HG03139 (cell line): ENCODE measurements at regions not wholly inside any gene's neighbourhood (a gene's known extent, or its start where the extent isn't known, plus 50 kb on each side); places are given as distances from the start of the nearest gene placed in this dataset.

Source experiments
- ATAC-seq: cut with Tn5 transposase; IDR thresholded peaks from one replicate; pipeline ENCODE4 v1.9.1; 2021; ENCODE audit not compliant: unreplicated experiment

DNA sequence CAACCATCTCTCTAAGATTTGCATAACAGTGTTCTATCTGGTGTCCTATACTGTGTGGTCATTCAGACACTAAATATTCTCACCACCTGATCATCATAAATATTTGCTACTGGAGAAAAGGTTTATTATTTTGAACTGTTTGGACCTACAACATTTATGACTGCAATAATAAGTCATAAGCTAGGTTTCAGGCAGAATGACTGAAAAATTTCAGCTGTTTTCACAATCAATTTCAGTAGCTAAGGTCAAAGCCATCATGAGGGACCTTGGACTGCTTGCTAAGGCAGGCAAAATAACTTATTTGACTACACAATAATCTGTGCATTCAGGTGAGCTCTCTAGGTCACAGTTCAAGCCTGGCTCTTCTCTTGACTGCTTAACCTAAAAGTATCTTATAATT is 425.5 kb upstream of the CDH2 start:
- no peak for ATAC-seq

DNA sequence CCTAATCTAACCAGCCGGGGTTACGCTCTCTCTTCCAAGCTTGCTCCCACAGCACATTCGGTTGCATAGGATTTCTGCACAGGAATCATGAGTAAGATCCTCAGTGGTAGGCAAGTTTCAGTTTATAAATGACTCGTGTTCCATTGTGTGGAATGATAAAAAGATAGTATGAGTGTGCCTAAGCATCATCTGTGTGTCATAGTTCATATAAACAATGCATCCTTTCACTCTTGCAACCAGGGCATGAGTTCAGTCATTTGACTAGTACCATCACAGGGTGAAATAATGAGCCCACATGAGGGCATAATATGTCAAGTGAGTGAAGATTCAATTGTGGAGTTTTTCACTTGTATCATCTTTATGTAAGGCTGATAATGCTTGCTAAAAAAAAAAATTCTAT is 417.1 kb upstream of the CDH2 start:
- no peak for ATAC-seq

DNA sequence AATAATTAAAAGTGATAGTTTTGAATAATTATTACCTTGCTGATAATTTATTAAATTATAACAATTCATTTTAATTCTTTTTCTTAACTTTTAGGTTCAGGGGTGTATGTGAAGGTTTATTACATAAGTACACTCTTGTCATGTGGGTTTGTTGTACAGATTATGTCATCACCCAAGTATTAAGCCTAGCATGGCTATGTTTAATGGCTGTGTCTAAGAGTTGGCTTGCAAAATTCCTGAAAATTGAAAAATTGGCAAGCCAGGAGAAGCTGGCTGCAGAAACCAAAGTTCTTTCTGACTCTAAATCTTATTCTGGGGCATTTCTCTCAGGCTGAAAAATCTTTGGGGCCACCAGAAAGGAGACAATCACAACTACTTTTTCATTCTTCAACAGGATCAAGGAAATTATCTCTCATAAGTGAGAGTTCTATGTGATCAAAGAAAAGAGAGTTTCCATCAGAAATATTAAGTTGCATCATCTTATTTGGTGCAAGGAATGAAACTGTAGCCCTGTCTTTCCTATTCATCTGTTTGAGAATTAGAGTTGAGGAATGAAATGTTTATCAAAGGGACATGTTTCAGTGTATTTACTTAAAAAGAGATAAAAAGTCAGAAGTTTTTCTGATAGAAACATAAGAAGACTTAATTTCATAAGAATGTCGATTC is 412.1 kb upstream of the CDH2 start:
- no peak for ATAC-seq

DNA sequence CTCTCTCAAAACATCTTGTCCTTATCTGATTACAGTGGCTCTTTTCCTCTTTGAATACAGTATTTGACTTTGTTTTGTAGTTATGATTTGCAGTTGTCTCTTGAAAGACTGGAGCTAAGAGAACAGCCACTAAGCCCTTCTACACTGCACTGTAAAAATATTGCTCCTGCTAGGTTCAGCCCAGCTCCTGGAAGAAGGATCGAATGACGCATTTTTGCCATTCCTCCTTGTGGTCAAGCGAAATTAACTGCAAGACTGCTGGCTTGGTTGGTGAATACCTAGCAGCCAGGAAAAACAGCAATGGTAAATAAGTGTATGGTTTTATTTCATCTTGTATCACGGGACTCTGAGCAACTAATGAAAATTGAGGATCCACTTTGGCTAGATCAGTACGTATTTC is 407.8 kb upstream of the CDH2 start:
- no peak for ATAC-seq

DNA sequence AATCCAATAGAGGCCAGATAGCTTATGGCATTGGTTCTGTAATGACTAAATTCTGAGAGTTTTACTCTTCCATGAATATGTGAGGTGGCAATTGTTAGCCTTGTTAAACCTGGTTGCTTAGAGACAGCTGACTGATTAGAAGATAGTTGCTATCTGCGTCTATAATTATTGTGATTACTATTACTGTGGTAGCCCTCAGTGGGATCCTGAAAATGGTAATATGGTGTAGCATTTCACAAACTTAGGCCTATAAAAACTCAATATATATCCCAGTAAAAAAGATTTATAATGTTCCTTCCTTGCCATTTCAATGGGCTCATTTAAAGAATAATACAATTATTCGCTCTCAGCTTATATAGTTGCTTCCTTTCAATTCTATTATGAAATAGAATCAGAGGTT is 405.8 kb upstream of the CDH2 start:
- no peak for ATAC-seq

DNA sequence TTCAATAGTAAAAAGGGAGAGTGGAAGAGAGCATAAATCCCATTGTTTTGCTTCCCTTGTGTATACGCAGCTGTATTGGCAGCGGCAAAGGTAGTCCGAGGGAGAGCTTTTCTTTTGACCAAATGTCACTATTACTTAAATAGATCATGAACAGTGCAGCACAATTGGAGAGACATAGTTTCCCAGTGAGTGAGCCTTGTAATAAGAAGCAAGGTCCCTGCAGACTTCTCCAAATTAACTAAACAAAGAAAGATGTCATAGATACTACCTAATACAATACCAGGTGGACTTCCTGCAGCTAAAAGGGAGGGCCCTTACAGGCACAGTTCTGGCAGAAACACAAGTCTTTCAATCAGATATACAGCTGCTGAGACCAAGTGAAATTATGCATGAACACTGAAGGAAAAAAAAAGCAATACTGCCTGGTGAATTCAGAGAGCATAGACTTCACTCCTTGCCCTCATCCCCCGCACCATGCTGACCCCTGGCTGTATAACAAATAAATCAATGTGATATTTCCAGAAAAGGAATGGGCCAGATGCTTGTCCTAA is 404.7 kb upstream of the CDH2 start:
- ATAC-seq, result no peak

DNA sequence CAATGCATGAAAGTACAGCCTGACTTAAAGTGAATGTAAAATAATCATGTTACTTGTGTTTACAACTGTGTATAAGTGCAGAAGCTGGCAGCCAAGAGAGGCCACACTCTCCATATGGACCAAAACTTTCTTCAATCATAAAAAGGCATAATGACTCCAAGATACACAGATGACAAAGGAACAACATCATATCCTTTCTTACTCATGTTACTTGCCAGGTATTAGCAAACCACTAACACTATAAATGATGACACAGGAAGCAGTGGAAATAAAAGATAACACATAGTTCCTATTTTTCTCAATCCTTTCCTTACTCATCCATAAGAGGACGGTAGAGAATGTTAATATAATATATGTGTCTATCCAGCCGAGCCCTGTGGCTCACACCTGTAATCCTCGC is 400.0 kb upstream of the CDH2 start:
- no peak for ATAC-seq

DNA sequence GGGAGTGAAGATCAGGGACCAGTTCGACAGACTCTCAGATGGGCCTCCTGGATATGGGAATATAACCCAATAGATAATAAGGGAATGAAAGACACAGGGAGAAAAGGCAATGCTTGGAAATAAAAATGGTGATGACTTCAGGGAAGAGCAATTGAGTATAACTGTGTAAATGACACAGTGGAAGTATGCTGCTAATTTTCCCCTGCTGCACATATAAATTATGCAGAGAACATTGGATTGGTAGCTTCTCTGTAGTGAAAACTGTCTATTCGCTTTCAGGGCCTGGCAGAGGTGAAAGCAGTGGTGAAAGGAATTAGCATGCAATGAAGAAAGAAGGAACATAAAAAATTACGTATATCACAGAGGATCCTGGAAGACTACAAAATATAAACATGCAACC is 398.2 kb upstream of the CDH2 start:
- no peak for ATAC-seq

DNA sequence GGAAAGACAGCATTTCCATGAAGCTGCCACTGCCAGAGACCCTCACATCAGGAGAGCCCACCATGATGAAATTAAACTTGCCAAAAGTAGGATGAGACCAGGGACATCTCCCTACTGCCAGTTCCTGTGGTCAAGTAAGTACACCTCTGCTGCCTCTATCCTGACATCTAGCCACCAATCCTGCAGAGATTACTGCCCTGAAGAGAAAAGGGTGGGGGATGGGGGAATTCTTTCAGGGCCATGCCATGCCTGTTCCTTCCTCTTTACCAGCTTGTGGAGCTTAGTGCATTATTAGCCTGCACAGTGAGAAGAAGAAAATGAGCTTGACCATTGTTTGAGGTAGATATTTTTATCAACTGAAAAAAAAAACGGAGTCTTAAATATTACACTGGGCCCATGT is 397.2 kb upstream of the CDH2 start:
- no peak for ATAC-seq

DNA sequence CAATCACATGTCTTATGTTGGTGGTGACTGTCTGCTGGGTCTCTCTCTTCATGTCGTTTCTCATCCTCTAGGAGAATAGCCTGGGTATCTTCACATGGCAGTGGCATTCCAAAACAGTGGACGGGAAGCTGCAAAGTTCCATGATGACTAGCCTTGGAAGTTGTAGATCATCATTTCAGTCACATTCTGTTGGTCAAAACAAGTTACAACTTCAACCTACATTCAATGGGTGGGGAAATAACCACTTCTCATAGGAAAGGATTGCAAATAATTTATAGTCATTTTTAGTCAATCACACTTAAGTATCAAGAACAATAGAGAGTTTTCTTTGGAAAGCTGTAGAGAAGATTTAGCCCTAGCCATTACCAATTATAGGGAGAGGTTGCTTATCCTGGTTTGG is 395.0 kb upstream of the CDH2 start:
- ATAC-seq, result no peak

DNA sequence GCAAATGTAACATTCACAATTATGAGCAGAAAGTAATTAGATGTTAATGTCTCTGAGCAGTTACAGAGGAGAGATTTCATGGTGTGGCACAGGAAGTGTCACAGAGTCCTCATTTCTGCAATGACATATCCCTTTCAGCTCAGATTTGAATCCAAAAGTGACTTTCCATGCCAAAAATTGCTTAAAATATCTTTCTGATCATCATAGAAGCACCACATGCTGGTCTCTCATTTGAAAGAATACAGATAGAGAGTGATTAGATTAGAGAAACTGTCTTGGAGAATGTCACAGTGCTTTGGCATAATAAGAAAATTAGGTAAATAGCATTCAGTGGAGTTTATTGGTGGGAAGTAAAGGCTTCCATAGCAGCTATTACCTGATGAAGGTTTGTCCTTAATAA is 383.4 kb upstream of the CDH2 start:
- ATAC-seq, result no peak

DNA sequence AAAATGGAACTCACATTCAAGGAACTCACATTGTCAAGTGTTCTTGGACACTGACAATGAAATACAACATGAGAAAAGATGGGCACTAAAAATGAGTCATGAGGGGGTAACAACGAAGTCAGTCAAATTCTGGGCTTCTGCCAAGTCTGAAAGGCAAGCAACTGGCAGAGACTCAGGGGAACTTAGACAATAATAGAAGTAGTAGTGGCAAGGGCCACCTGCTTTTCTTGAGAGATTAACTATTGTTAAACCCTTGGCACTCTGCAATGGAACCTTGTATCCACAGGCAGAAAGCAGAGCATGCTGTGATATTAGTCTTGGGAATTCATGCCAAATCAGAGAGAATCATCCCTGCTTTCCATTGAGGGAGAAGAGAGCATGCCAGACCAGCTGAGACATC is 382.6 kb upstream of the CDH2 start:
- ATAC-seq, result no peak

DNA sequence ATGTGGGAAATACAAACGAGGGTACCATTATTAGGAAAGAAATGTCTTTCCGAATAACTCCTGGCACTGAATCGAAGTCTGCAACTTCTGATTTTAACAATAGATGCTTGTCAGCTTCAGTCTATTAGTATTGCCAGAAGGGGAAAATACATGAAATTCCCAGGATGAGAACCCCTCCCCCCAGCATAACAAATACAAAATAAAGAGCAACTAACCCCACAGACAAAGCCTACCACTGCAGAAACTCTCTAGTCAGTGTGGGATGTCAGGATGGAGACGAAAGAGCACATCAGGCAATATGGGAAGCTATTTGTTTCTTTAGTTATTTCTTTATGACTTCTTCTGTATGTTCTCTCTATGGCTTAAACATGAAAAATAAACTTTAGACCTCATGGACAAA is 365.0 kb upstream of the CDH2 start:
- ATAC-seq, result no peak

DNA sequence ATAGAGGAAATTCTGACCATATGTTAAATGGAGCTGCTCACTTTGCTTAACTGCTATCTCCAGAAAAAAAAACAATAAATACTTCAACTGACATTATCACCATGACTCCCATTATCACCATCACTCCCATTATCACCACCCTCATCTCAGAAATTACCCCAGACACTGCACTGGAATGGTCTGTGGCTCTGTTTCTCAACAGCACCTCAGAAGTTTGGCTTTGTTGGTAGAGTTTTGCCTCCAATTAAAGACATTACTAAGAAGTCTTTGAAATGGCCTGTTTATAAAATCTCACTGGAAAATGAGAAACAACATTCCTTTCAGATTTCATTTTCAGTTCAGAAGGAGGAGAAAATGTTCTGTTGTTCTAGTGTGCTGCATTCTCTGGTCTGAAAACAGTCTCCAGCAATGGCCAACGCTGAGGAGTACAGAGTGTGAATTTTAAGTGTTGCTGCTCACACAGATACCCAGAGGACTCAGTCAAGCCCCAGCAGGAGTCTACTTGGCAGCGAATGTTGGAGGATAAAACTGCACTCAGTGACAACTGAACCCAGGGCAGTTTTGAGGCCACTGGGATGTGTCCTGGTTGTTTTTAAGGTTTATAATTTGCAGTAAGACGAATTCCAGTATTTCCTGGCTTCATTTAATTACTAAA is 364.5 kb upstream of the CDH2 start:
- ATAC-seq, result no peak

DNA sequence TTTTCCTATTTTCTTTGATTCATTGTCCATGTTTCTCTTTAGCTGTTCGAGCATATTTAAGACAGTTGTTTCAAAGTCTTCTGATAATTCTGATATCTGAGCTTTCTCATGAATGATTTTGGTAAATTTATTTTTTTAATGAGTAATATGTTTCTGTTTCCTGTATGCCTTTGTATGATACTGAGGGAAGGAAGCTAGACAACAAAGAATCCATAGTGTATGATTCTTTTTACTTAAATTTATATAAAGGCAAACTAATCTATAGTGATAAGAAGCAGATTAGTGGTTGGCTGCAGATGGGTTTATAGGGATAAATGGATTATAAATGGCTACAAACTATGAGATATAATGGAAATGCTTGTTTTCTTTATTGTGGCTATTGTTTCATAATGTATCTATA is 352.7 kb upstream of the CDH2 start:
- ATAC-seq, result no peak

DNA sequence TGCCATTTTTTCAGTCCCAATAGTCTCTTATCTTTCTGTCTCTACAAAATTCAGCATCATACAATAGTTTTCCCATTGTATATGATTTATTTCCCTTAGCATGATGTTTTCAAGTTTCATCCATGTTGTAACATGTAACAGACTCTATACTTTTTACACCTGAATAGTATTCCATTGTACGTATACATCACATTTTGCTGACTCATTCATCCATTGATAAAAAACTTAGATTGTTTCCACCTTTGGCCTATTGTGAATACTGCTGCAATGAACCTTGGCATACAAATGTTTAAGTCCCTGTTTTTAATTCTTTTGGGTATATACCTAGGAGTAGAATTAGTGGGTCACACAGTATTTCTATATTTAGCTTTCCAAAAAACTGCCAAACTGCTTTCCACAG is 349.3 kb upstream of the CDH2 start:
- no peak for ATAC-seq

DNA sequence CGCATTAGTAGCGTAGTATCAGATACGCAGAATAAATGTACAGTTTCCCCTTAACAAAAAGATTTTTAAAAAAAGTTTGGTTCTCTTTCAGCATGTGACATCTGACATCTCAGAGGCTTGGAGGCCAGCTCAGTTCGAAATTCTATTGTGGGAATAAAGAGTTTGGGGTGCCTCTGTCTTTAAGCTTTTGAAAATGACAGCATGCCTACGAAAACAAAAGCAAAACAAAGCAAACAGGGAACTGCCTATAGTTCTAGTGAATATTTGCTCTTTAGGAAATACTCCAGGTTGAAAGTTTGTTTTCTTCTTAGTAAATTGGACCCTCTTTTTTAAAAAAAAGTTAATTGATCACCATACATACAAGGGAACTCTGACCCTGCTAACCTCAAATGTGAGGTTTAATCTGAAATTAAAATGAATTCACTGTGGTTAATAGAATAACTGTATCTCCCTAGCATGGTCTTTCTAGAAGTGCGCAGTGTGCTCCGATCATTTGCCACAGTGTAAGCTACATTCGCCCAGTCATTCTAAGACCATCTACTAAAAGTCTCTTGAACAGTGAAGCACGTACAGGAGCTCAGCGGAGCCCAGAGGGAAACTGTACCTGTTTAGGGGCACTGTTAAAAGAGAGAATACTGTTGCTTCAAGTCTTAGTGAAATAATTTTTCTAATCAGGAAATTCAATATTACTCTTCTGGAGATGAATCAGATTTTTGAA is 347.0 kb upstream of the CDH2 start:
- no peak for ATAC-seq

DNA sequence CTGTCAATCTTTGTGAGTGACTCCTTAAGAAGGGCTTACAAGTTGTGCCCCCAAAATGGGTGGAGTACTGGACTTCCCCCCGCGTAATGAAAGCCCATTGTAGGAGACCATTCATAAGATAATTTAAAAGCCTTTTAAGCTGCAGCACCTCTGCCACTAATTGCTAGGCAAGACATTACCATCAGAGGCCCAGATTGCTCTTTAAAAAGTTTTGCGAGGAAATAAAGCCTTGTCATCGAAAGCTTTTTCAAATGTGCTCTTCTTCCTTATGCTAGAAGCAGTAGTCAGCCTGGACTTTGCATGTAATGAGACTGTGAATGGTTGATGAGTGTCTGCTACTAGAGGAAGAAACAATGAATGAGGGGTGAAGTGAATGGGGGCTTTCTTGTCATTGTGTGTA is 345.3 kb upstream of the CDH2 start:
- ATAC-seq, result no peak

DNA sequence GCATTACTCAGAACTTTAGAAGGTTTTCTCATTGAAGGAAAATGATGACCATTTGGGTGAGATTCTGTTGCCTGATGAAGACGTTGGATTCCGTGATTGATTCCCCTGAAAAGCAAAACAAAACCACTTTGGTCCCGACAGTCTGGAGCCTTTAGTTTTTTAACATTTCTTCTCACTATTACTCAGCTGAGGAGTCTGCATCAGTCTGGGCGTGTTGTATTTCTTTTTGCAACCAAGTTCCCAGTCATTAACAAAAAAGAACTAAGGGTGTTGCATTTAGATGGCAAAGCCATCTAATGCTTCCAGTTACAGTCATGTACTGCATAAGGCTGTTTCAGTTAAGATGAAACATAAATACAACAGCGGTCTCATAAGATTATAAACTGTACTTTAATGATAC is 343.1 kb upstream of the CDH2 start:
- no peak for ATAC-seq

DNA sequence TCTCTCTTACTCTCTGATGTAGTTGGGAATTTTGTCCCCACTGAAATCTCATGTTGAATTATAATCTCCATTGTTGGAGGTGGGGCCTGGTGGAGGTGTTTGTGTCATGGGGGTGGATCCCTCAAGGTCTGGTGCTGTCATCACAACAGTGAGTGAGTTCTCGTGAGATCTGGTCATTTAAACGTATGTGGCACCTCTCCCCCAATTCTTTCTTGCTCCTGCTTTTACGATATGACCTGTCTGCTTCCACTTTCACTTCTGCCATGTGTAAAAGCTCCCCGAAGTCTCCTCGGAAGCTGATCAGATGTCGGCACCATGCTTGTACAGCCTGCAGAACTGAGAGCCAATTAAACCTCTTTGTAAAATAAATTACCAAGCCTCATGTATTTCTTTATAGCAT is 337.8 kb upstream of the CDH2 start:
- ATAC-seq, result no peak

DNA sequence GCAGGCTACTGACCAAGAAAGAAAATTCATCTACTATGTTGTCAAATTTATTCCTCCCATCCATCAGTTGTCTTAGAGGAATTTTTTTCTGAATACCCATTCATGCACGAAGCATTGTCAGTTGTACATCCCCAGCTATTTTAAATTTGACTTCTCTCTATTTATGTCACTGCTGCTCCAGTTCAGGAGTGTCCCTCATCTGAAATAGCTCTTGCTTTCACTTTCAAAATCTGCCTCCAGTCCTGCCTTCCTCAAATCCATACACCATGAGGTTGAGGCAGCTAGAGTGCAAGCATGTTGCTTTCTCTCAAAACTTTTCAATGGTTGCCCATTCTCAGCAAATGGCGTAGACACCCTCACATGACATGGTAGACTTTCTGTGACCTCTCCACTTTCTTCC is 335.4 kb upstream of the CDH2 start:
- ATAC-seq, result no peak

DNA sequence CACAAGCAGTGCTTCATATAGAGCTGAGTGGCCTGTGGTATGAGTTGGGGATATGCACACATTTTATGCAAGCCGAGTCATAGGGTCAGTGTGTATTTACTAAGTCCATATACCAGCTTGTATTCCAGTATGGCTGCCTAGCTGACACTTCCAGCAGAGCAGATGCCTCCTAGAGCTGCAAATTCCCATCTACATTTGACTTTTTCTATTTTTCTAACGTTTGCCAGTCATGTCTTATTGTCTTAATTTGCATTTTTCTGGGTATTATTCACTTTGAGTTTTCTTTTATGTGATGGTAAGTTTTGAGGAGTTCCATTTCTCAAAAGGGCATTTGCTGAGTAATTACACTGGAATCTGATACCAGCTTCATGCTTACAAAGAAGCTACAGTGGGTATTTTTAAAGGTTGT is 334.5 kb upstream of the CDH2 start:
- ATAC-seq, result no peak
